GM18502 (cell line): ENCODE measurements at regions not wholly inside any gene's neighbourhood (a gene's known extent, or its start where the extent isn't known, plus 50 kb on each side); places are given as distances from the start of the nearest gene placed in this dataset.
"Not testable (repeated sequence)": the region's sequence is repeated elsewhere in the genome, so short reads cannot be mapped to it uniquely, and the experiment has no call there.

Experiments
- ATAC-seq: cut with Tn5 transposase; IDR thresholded peaks from one replicate; pipeline ENCODE4 v1.9.1; 2021; ENCODE audit warnings: mild to moderate bottlenecking; ENCODE audit not compliant: unreplicated experiment, poor library complexity

DNA sequence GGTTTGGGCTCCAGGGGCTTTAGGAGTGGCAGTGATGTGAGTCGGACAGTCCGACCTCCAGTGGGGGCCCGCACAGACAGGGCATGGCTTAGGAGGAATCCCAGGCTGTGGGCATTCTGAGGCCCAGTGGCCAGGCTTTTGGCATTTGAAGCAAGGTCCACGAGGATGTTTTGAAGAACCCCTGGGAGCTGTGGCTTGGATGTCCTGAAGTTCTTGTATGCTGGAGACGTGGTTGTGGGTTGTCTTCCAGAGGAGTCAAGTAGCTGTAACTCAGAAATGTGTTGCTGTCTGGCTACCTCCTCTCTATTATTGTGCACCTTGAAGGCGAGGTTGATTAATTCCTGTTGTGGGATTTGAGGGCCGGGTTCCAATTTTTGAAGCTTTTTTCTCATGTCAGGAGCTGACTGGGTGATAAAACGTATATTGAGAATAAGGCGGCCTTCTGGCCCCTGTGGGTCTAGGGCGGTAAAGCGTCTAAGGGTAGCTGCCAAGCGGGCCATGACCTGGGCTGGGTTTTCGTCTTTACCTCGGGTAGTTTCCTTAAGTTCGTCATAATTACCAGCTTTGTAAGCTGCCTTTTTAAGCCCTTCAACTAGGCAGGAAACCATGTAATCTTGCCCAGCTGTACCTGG, 67.3 kb upstream of the EZR start:
- ATAC-seq = not testable (repeated sequence)

DNA sequence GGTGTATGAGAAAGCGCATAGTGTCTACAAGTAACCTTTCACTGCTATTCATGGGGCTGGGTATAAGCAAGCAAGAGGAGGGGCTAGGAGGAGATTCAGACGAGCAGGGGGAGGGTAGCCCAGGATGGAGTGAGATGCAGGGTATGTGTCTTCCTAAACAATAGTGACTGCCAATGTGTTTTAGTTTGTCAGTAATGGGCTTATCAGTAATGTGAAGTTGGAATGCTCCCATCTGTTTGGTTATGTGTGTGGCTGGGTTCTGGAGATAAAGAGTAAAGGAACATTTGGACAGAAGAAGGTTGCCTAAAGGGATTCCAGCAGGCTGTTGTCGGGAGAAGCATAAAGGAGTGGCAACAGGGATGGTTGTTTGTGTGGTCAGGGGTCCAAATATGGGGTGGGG, 62.7 kb upstream of the EZR start:
- not testable (repeated sequence) for ATAC-seq

DNA sequence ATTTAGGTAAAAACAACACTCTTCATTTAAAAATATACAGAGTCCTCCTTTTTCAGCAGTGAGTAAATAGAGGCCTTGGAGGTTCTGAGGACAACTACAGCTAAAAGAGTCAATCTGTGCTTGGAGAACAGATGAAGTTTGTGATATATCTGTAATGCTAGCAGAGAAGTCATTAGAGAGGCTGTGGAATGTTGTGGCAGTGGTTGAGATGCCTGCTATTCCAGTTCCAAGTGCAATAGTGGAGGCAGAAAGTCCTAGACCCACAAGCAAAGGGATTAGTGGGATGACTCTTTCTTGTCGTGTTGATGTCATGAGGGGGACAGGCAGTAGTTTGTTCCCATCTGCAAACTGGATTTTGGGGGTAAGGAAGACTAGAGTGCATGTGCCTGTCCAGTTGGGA, 62.1 kb upstream of the EZR start:
- not testable (repeated sequence) for ATAC-seq

DNA sequence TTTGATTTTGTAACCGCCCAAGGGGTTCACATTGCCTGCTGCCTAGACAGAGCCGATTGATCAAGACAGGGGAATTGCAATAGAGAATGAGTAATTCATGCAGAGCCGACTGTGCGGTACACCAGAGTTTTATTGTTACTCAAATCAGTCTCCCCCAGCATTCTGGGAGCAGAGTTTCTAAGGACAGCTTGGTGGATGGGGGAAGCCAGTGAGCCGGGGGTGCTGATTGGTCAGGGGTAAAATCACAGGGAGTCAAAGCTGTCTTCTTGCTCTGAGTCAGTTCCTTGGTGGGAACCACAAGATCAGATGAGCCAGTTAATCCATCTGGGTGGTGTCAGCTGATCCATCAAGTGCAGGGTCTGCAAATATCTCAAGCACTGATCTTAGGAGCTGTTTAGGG, 60.0 kb upstream of the EZR start:
- peak; percentile 67 for ATAC-seq

DNA sequence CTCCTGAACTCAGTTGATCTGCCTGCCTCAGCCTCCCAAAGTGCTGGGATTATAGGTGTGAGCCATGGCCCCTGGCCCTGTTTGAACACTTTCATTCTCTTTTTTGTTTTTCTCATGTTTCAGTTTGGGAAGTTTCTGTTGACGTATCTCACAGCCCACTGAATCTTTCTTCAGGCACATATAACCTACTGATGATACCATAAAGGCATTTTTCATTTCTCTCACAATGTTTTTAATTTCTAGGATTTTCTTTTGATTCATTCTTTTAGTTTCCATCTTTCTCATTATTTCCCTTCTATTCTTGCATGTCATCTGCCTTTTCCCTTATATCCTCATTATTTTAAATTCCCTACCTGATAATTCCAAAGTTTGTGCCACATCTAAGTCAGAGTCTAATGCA, 58.5 kb upstream of the EZR start:
- ATAC-seq = no peak

DNA sequence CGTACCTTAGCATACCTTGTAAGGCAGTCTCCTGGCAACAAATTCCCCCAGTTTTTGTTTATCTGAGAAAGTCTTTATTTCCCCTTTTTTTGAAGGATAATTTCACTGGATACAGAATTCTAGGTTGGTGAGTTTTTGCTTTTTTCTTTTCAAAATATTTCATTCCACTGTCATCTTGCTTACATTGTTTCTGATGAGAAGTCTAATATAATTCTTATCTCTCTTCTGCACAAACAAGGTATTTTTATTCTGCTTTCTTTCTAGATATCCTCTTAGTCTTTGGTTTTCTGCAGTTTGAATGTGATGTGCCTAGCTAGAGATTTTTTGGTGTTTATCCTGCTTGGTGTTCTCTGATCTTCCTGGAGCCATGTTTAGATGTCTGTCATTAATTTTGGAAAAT, 57.7 kb upstream of the EZR start:
- no peak for ATAC-seq

DNA sequence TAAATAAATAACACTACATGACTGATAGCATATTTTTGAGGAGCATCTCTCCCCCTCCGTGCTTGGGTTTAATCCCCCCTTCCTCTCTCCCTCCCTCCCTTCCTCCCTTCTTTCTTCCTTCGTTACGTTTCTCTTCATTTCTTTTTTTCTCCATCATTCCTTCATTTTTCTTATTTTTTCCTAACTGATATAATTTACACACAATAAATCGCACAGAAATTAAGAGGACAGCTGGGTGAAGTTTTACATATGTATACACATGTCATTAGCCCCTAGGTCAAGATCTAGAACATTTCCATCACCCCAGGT, 51.4 kb upstream of the EZR start:
- no peak for ATAC-seq

DNA sequence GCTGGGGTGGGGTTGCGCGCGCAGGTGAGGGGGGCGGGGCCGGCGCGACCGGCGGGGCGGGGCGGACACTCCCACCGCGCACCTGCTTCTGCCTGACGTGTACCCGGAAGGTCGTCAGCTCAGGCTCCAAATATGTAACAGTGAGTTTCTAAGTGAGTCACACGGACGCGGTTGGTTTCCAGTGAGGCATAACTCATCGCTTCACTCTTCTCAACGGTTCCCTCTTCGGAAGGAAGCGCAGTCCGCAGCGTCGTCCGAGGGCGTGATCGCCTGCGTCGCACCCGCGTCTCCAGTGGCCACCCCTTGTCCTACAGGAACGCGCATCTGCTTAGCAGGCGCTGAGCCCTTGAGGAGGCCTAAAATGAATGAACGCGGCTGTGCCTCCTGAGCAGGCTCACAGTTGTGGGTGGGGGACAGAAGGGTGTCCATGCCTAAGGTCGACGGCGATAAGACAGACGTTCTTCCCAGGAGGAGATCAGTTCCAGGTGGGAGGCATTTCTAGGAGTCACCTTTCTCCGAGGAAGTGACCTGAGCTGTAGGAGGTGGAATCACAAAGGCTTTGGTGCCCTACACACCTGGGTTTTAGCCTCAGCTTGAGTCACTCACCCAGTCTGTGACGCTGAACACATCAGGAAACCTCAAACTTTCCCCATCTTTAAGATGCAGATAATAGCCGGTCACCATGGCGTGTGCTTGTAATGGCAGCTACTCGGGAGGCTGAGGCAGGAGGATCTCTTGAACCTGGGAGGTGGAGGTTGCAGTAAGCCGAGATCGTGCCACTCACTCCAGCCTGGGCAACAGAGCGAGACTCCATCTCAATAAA, 50.9 kb upstream of the EZR start:
- ATAC-seq = peak; percentile 95

DNA sequence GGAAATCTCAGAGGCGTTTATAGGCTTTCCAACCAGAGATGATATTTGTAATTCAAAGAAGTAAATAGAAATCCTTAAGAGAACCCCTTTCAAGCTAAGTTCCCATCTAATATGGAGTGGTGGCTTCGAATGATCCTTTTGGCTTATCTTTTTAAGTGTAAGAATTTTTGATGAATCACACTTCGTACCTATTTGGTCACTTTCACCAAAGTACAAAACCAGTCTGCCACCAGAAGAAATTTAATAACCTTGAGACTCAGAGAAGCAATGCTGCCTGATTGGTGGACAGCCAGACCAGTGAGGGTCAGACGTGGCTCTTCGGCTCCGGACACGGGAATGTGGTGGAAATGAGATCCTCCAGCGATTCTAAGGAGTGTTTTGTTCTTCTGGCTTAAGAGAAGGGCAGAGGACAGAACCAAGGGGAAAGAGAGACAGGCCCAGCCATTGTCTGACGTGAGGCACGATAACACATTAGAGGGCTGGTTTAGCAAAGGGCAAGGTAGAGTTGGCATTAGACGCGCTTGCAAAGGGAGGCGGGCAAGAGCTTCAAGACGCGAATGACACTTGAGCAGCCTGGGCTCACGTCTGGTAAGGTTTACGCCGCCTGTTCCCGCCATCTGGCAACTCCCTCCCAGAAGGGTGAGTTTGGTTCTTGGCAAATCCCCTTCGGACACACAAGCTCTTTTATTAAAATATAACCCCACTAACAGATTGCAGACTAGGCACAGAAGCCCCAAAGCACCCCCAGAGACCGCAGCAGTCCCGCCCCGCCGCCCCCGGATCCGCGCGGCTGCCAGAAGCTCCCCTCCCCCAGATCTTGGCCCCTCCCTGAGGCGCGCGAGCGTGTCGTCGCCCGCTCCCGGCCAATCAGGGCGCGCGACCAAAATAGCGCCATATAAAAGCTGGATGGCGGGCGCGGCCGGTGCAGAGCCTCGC, 50.0 kb upstream of the EZR start:
- no peak for ATAC-seq
